PC-3 (cell line): ENCODE measurements at regions not wholly inside any gene's neighbourhood (a gene's known extent, or its start where the extent isn't known, plus 50 kb on each side); places are given as distances from the start of the nearest gene placed in this dataset.
A peak's percentile ranks its signal among the peaks of the same experiment; 100 is the strongest.

Experiments
- ATAC-seq: fragments of 200-7000 bp; cut with Tn5 transposase; 2 replicates; pipeline ENCODE4 v1.9.1; 2020; ENCODE audit warnings: mild to moderate bottlenecking, moderate library complexity
- BruUV-seq: library from RNA; stranded (reverse); fragments of 400-500 nt; replicated peaks from 2 replicates; lab custom pipeline; 2021; lab: Mats Ljungman, UMichigan
- CTCF ChIA-PET: fragments of 300-600 bp; sonication (Branson Sonifier 250); formaldehyde crosslinking; loops from one replicate; lab custom pipeline; 2022; ENCODE audit warnings: antibody characterized with exemption; lab: Charles Lee
- POLR2A ChIA-PET: fragments of 300-600 bp; sonication (Branson Sonifier 250); formaldehyde crosslinking; loops from one replicate; lab custom pipeline; 2022; ENCODE audit warnings: antibody characterized with exemption; ENCODE audit not compliant: unreplicated experiment; lab: Charles Lee
- DNase-seq: peaks from one replicate; pipeline ENCODE4 v3.0.0-alpha.2; 2015
- H2AFZ ChIP-seq: fragments of 300-600 bp; sonication (generic); 2 replicates; pipeline ENCODE4 v1.6.0; 2016; ENCODE audit warnings: antibody characterized with exemption, low read length
- H3F3A ChIP-seq: fragments of 300-600 bp; sonication (generic); one replicate; pipeline ENCODE4 v1.6.0; 2017; ENCODE audit warnings: antibody characterized with exemption, low read length, control low read depth, mild to moderate bottlenecking; ENCODE audit not compliant: unreplicated experiment
- H3K27ac ChIP-seq: fragments of 300-600 bp; sonication (generic); 2 replicates; pipeline ENCODE4 v1.5.1; 2016; ENCODE audit warnings: mild to moderate bottlenecking, low read length
- H3K27me3 ChIP-seq: fragments of 300-600 bp; sonication (generic); 2 replicates; pipeline ENCODE4 v1.6.1; 2016; ENCODE audit warnings: low read length, mixed read lengths
- H3K36me3 ChIP-seq: fragments of 300-600 bp; sonication (generic); 2 replicates; pipeline ENCODE4 v1.6.1; 2016; ENCODE audit warnings: low read depth, mixed run types, low read length, mixed read lengths
- H3K4me1 ChIP-seq: fragments of 300-600 bp; sonication (generic); 2 replicates; pipeline ENCODE4 v1.5.1; 2016; ENCODE audit warnings: low read length; ENCODE audit not compliant: insufficient read depth
- H3K4me2 ChIP-seq: fragments of 300-600 bp; sonication (generic); 2 replicates; pipeline ENCODE4 v1.6.0; 2016; ENCODE audit warnings: low read length
- H3K4me3 ChIP-seq: fragments of 300-600 bp; sonication (generic); 2 replicates; pipeline ENCODE4 v1.5.1; 2016; ENCODE audit warnings: mild to moderate bottlenecking, low read length, mixed read lengths
- H3K79me2 ChIP-seq: fragments of 300-600 bp; sonication (generic); 2 replicates; pipeline ENCODE4 v1.6.1; 2017; ENCODE audit warnings: low read length, mixed read lengths
- H3K9ac ChIP-seq: fragments of 300-600 bp; sonication (generic); 2 replicates; pipeline ENCODE4 v1.6.0; 2016; ENCODE audit warnings: mild to moderate bottlenecking, low read length
- H3K9me2 ChIP-seq: fragments of 300-600 bp; sonication (generic); replicated peaks from 2 replicates; pipeline ENCODE4 v1.6.1; 2016; ENCODE audit warnings: mixed run types, low read length, mixed read lengths
- H3K9me3 ChIP-seq: fragments of 300-600 bp; sonication (generic); 2 replicates; pipeline ENCODE4 v1.6.1; 2016; ENCODE audit warnings: low read length, mixed read lengths
- H4K20me1 ChIP-seq: fragments of 300-600 bp; sonication (generic); 2 replicates; pipeline ENCODE4 v1.6.1; 2016; ENCODE audit warnings: low read length, mixed read lengths
- EZH2 ChIP-seq: fragments of 300-600 bp; sonication (generic); IDR thresholded peaks from one replicate; pipeline ENCODE4 v1.6.1; 2017; ENCODE audit warnings: antibody characterized with exemption, mild to moderate bottlenecking, low read length; ENCODE audit not compliant: unreplicated experiment
- EZH2phosphoT487 ChIP-seq: fragments of 300-600 bp; sonication (generic); IDR thresholded peaks from 2 replicates; pipeline ENCODE4 v1.6.1; 2018; ENCODE audit warnings: mild to moderate bottlenecking, antibody characterized with exemption, low read length, borderline replicate concordance
- intact Hi-C: fragments of 100-400 bp; cut with micrococcal nuclease; formaldehyde crosslinking; loops from 2 replicates; pipeline ENCODE4 v1.9.0; 2023
- TF ChIP-seq, protein P1 (sequence below): fragments of 300-600 bp; sonication (generic); conservative IDR thresholded peaks from 2 replicates; pipeline ENCODE4 v1.5.1; 2017; ENCODE audit warnings: antibody characterized with exemption, low read depth, mild to moderate bottlenecking, low read length

DNA sequence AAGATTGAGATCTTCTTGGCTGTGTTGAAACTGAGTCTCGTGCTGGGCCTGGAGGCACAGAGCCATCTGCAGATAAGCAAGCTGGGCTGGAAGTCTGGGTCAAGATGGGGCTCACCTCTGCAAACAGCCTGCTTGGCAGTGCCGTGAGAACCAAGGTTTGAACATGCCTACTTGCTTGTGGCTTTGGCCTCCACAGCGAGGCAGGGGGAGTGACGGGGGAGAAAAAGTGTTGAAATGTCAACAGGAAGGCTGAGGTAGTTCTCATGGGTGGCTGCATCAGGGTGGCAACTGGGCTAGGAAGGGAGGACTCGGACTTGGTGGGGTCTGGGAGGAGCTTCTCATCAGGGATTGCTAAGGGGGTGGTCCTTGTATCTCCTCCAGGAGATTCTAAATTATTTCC lies 99.7 kb downstream of the THNSL2 start:
- Histone ChIP-seq H3K9me2 (no peaks in the 10 kb centered on the region), H3K9me3 (no peaks in the 10 kb centered on the region), H3K4me3 (no peak overlapping the region), H3F3A (no peaks in the 10 kb centered on the region), H2AFZ (no peak overlapping the region), H3K27me3 (peaks cover 53% of the 10 kb centered on the region), H4K20me1 (no peaks in the 10 kb centered on the region), H3K79me2 (no peaks in the 10 kb centered on the region), H3K4me1 (no peaks in the 10 kb centered on the region), H3K4me2 (no peak overlapping the region), H3K9ac (no peak overlapping the region), H3K27ac (no peak overlapping the region), H3K36me3 (no peaks in the 10 kb centered on the region)
- CTCF ChIA-PET: no interaction called here
- TF ChIP-seq EZH2 (no peak), EZH2phosphoT487 (no peak)
- TF ChIP-seq, protein P1, sequence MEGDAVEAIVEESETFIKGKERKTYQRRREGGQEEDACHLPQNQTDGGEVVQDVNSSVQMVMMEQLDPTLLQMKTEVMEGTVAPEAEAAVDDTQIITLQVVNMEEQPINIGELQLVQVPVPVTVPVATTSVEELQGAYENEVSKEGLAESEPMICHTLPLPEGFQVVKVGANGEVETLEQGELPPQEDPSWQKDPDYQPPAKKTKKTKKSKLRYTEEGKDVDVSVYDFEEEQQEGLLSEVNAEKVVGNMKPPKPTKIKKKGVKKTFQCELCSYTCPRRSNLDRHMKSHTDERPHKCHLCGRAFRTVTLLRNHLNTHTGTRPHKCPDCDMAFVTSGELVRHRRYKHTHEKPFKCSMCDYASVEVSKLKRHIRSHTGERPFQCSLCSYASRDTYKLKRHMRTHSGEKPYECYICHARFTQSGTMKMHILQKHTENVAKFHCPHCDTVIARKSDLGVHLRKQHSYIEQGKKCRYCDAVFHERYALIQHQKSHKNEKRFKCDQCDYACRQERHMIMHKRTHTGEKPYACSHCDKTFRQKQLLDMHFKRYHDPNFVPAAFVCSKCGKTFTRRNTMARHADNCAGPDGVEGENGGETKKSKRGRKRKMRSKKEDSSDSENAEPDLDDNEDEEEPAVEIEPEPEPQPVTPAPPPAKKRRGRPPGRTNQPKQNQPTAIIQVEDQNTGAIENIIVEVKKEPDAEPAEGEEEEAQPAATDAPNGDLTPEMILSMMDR: no peak
- POLR2A ChIA-PET: no interaction called here
- no TSS peak for BruUV-seq
- ATAC-seq (no peak), DNase-seq (no peak)
- intact Hi-C loops: no loop called here

DNA sequence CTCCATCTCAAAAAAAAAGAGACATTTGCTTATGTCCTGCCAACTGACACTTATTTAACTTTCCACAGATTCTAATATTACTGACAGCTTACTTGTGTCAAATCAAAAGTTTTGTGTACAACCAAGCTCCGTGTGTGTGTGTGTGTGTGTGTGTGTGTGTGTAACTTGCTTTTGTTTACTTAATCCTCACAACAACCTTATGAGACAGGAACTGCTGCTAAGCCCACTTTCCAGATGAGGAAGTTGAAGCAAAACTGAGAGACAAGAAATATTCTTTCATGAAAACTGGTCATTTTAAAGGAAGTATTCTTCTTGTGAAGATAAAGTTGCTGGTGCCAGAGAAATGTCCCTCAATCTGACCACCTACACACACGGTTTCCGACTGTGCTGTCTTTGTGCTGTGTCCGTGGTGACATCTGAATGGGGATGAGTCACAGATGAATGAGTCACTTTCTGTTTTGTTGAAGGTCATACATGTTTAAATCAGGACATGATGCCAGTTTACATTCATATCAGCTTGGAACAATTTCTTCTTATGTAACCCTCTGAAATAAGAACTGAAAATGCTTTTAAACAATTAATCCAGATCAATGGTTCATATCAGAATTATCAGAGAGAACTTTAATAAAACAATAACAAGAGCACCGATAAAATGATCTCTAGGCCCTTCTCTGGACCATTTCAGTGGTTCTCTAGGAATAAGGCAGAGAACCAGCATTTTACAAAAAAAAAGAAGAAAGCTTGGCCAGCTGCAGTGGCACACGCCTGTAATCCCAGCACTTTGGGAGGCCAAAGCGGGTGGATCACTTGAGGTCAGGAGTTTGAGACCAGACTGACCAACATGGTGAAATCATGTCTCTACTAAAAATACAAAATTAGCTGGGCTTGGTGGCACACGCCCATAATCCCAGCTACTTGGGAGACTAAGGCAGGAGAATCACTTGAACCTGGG lies 95.5 kb downstream of the THNSL2 start:
- ATAC-seq: no peak
- Histone ChIP-seq H3K79me2 (no peaks in the 10 kb centered on the region), H3K9me3 (no peaks in the 10 kb centered on the region), H3K36me3 (no peaks in the 10 kb centered on the region), H3F3A (no peaks in the 10 kb centered on the region), H3K27ac (no peak overlapping the region), H3K4me1 (no peaks in the 10 kb centered on the region), H4K20me1 (no peaks in the 10 kb centered on the region), H3K9ac (no peak overlapping the region), H3K4me3 (no peak overlapping the region), H3K9me2 (no peaks in the 10 kb centered on the region), H3K27me3 (peaks cover 62% of the 10 kb centered on the region), H3K4me2 (no peak overlapping the region), H2AFZ (no peak overlapping the region)
- intact Hi-C loops: no loop called here
- no TSS peak for BruUV-seq
- POLR2A ChIA-PET: no interaction called here
- DNase-seq: peak; percentile 46
- no peak for TF ChIP-seq EZH2phosphoT487
- no peak for TF ChIP-seq EZH2
- TF ChIP-seq, protein P1: no peak
- CTCF ChIA-PET: no interaction called here

DNA sequence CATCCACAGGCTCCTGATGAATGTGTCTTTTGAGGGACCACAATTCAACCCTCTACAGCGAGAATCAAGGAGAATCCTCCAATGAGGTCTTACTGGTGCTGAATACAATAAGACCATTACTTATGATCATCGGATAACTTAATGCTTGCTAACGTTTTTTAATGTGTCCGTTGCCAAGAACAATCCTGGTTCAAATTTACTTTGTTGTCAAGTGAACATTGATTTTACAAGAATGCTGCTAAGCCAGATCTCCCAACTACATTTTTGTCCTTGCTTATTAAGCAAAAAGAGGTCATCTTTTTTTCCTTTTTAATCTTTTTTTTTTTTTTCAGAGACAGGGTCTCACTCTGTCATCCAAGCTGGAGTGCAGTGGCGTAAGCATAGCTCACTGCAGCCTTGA lies 93.7 kb downstream of the THNSL2 start:
- no peak overlapping the region for H3K4me3 ChIP-seq
- peaks cover 70% of the 10 kb centered on the region for H3K27me3 ChIP-seq
- no peak overlapping the region for H3K4me2 ChIP-seq
- H3K9me2 ChIP-seq: no peaks in the 10 kb centered on the region
- ChIA-PET POLR2A (no interaction called here), CTCF (no interaction called here)
- intact Hi-C loops: no loop called here
- no peaks in the 10 kb centered on the region for H4K20me1 ChIP-seq
- H3K79me2 ChIP-seq: no peaks in the 10 kb centered on the region
- no peaks in the 10 kb centered on the region for H3F3A ChIP-seq
- no peak overlapping the region for H3K9ac ChIP-seq
- no peak for ATAC-seq
- H3K4me1 ChIP-seq: no peaks in the 10 kb centered on the region
- H3K36me3 ChIP-seq: no peaks in the 10 kb centered on the region
- BruUV-seq: no TSS peak
- no peak overlapping the region for H2AFZ ChIP-seq
- H3K27ac ChIP-seq: no peak overlapping the region
- TF ChIP-seq EZH2: no peak
- TF ChIP-seq, protein P1: no peak
- TF ChIP-seq EZH2phosphoT487: no peak
- H3K9me3 ChIP-seq: no peaks in the 10 kb centered on the region
- no peak for DNase-seq
